C4-2B (cell line): ENCODE measurements at regions not wholly inside any gene's neighbourhood (a gene's known extent, or its start where the extent isn't known, plus 50 kb on each side); places are given as distances from the start of the nearest gene placed in this dataset.

Experiments used
- ZFX ChIP-seq: fragments of 450-650 bp; IDR thresholded peaks from 2 replicates; pipeline ENCODE4 v1.6.1; 2017
- TF ChIP-seq, protein P1 (sequence below): fragments of 450-650 bp; conservative IDR thresholded peaks from 2 replicates; pipeline ENCODE4 v1.5.1; 2017; ENCODE audit warnings: mild to moderate bottlenecking

DNA sequence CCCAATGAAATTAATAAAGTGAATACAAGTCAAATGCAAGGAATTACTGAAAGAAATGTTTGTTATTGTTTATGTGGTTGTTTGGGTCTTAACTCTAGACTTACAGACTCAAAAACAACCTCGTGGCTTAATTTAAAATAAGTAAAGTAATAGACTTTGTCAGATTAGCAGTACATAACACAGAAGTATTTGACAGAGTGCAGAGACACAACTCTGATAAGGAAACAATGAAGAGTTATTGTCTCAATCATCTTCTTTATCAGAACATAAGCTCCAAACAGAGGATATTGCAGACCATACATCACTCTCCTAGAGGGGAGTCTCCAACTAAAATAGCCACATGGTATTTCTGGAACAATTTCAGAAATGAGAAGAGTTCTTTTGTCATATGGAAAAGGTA lies 487.7 kb upstream of the HS3ST5 start:
- TF ChIP-seq, protein P1, sequence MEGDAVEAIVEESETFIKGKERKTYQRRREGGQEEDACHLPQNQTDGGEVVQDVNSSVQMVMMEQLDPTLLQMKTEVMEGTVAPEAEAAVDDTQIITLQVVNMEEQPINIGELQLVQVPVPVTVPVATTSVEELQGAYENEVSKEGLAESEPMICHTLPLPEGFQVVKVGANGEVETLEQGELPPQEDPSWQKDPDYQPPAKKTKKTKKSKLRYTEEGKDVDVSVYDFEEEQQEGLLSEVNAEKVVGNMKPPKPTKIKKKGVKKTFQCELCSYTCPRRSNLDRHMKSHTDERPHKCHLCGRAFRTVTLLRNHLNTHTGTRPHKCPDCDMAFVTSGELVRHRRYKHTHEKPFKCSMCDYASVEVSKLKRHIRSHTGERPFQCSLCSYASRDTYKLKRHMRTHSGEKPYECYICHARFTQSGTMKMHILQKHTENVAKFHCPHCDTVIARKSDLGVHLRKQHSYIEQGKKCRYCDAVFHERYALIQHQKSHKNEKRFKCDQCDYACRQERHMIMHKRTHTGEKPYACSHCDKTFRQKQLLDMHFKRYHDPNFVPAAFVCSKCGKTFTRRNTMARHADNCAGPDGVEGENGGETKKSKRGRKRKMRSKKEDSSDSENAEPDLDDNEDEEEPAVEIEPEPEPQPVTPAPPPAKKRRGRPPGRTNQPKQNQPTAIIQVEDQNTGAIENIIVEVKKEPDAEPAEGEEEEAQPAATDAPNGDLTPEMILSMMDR: no peak
- no peak for TF ChIP-seq ZFX
